SH-SY5Y (cell line): ENCODE measurements at regions not wholly inside any gene's neighbourhood (a gene's known extent, or its start where the extent isn't known, plus 50 kb on each side); places are given as distances from the start of the nearest gene placed in this dataset.

Experiments
- GATA2 ChIP-seq: IDR thresholded peaks from 2 replicates; pipeline ENCODE4 v1.6.1; 2011; ENCODE audit warnings: mild to moderate bottlenecking, low read depth, low read length
- GATA3 ChIP-seq: IDR thresholded peaks from 2 replicates; pipeline ENCODE4 v1.6.1; 2011; ENCODE audit warnings: low read depth, mild to moderate bottlenecking, low read length, moderate library complexity

- no peak for TF ChIP-seq GATA3
- no peak for TF ChIP-seq GATA2
These were observed 912.1 kb downstream of the SLC4A3 start for GRCh38 chr2:220539481-220539880.
